ENCODE measurements at regions not wholly inside any gene's neighbourhood (a gene's known extent, or its start where the extent isn't known, plus 50 kb on each side); places are given as distances from the start of the nearest gene placed in this dataset.
A peak's percentile ranks its signal among the peaks of the same experiment; 100 is the strongest.

DNA sequence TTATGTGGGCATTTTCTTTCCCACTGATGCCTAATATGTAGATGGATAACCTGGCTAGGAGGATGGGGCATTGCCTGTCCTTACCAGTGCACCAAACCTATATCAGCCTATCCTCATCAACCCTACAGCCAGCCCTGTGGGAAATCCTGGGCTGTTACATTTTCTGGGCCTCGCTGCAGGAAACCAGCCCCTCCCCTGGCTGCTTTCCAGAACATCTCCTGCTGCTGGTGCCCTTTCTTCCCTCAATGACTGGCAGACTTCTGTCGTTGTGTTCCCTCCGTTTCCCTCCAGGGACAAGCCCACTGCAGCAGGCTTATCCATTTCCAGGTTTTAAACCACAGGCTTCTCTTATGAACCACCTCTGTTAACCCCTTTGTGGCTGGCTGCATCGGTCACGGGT, 486.1 kb upstream of the COBL start:
- FAIRE-seq (no peak), DNase-seq (ENCODE audit: insufficient read length, low spot score) (no peak)
- TF ChIP-seq, protein P1, sequence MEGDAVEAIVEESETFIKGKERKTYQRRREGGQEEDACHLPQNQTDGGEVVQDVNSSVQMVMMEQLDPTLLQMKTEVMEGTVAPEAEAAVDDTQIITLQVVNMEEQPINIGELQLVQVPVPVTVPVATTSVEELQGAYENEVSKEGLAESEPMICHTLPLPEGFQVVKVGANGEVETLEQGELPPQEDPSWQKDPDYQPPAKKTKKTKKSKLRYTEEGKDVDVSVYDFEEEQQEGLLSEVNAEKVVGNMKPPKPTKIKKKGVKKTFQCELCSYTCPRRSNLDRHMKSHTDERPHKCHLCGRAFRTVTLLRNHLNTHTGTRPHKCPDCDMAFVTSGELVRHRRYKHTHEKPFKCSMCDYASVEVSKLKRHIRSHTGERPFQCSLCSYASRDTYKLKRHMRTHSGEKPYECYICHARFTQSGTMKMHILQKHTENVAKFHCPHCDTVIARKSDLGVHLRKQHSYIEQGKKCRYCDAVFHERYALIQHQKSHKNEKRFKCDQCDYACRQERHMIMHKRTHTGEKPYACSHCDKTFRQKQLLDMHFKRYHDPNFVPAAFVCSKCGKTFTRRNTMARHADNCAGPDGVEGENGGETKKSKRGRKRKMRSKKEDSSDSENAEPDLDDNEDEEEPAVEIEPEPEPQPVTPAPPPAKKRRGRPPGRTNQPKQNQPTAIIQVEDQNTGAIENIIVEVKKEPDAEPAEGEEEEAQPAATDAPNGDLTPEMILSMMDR (IDR thresholded peaks at IDR 0.05; ENCODE audit: insufficient read depth, missing control alignments): no peak

DNA sequence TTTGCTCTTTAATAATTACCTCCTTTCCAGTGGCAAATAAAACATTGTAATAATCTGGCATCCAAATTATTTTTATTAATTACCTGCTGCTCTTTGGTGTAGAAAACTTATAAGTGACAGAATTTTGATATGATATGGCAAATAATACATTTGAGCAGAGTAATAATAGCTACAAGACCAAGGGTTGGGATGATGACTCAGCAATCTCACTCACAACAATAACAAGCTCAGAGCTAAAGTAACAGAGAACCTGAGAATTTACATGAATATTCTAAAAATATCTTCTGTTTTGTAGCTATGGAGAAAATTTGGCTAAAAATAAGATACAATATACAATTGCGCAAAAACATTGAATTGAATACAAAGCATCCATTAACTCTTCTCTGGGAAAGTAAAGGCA, 480.8 kb upstream of the COBL start:
- no peak for DNase-seq (ENCODE audit: insufficient read length, low spot score)
- TF ChIP-seq, protein P1 (IDR thresholded peaks at IDR 0.05; ENCODE audit: insufficient read depth, missing control alignments): no peak
- FAIRE-seq: no peak

DNA sequence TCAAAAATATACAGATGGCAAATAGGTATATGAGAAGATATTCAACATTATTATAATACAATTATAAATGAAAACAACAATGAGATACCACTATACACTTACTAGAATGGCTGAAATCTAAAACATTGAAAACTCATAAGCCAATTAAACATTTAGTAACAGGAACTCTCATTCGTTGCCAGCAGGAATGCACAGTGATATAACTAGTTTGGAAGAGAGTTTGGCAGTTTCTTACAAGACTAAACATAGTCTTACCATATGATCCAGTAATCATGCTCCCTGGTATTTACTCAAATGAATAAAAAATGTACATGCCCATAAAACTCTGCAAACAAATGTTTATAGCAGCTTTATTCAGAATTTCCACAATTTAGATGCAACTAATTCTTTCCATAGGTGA, 476.2 kb upstream of the COBL start:
- TF ChIP-seq, protein P1 (IDR thresholded peaks at IDR 0.05; ENCODE audit: insufficient read depth, missing control alignments): no peak
- DNase-seq (ENCODE audit: insufficient read length, low spot score) (no peak), FAIRE-seq (no peak)

DNA sequence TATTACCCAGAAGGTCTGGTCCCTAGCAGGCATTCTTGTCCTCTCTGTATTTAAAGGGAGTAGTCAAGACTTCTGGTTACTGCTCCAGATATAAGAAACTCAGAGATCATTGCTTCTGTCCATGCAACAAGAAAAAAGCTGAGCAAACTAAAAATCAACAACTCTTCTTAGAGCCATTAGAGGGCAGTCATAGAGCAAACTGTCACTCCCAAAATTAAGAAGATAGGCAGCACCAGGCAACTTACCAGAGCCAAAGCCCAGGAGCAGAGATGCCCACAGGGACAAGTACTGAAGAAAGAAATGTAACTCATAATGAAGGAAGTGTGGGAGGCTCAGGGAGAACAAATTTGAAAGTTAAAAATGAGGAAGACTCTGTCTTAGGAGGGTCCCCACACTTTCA, 472.9 kb upstream of the COBL start:
- TF ChIP-seq, protein P1 (IDR thresholded peaks at IDR 0.05; ENCODE audit: insufficient read depth, missing control alignments): peak; percentile 35
- no peak for DNase-seq (ENCODE audit: insufficient read length, low spot score)
- FAIRE-seq: no peak

DNA sequence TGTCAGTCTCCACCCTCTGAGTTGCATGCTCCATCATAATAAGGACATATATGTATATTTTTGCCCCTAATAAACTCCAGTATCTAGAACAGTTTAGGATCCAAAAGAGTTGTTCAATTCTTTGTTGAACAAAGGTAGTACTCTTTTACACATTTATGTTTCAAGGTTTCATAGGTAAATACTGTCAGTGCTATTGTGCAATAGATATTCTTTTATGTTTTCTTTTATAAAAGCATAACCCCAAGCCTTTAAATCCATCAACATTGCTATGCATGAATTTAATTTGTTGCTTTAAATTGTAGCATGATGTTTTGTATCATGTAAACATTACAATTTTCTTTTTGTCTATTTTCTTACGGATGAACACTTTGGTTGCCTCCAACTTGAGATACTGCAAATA, 469.7 kb upstream of the COBL start:
- DNase-seq (ENCODE audit: insufficient read length, low spot score) (no peak), FAIRE-seq (no peak)
- TF ChIP-seq, protein P1 (IDR thresholded peaks at IDR 0.05; ENCODE audit: insufficient read depth, missing control alignments): no peak

DNA sequence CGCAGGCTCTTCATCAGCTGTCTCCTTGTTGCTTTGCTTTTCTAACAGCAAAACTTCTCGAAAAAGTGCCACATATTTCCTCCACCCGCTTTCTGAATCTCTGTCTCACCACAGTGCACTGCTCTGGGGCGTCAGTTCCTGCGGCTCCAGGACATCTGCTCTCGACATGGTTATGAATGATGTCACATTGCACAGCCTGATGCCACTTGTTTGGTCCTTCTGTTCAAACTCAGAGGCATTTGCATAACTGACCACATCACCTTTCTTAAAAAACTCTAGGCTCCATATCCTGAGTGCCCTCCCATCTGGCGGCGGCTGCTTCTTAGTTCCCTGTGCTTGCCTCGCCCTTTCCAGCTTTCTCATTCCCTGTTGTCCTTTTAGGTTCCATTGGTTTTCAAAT, 469.3 kb upstream of the COBL start:
- DNase-seq (ENCODE audit: insufficient read length, low spot score) (no peak), FAIRE-seq (no peak)
- TF ChIP-seq, protein P1 (IDR thresholded peaks at IDR 0.05; ENCODE audit: insufficient read depth, missing control alignments): no peak

DNA sequence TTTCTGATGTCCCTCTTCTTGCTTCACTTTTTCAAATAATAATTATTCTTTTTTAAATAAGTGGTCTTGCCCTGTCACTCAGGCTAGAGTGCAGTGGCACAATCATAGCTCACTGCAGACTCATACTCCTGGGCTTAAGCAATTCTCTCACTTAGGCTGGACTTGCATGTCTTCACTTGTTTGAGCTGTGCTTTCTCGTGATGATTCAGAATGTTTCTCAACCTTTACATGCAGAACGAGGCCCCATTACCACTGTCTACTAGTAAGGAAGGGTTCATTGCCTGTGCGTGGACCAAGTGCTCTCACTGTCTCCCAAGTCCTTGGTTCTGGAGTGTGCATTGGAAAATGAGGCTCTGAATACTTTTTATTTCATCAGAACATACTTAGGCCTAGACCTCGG, 468.6 kb upstream of the COBL start:
- FAIRE-seq (no peak), DNase-seq (ENCODE audit: insufficient read length, low spot score) (no peak)
- TF ChIP-seq, protein P1 (IDR thresholded peaks at IDR 0.05; ENCODE audit: insufficient read depth, missing control alignments): no peak

Measured in D721Med (cell line).